Endothelial cell of umbilical vein (primary cell): ENCODE measurements at regions not wholly inside any gene's neighbourhood (a gene's known extent, or its start where the extent isn't known, plus 50 kb on each side); places are given as distances from the start of the nearest gene placed in this dataset.

Source experiments
- BruUV-seq: library from RNA; stranded (reverse); fragments of 400-500 nt; replicated peaks from 2 replicates; lab custom pipeline; 2021; lab: Mats Ljungman, UMichigan
- CTCF ChIA-PET: fragments of 300-600, 350-600 bp; sonication (Branson Sonifier 250); formaldehyde crosslinking; loops from one replicate; lab custom pipeline; 2021; ENCODE audit warnings: antibody characterized with exemption, inconsistent platforms; lab: Charles Lee
- POLR2A ChIA-PET: fragments of 300-600, 350-600 bp; sonication (Branson Sonifier 250); formaldehyde crosslinking; loops from one replicate; lab custom pipeline; 2021; ENCODE audit warnings: antibody characterized with exemption, inconsistent platforms; lab: Charles Lee
- DNase-seq: peaks from one replicate; pipeline ENCODE4 v3.0.0-alpha.2; 2011; ENCODE audit warnings: low read depth, low spot score
- FAIRE-seq: peaks from 2 replicates; lab custom pipeline; 2011; peaks lifted over from hg19 to GRCh38; lab: Jason Lieb, UNC
- H2AFZ ChIP-seq: 2 replicates; pipeline ENCODE4 v1.6.0; 2012; ENCODE audit warnings: low read depth, low read length, control low read depth, inconsistent platforms
- H3K27ac ChIP-seq: 2 replicates; pipeline ENCODE4 v1.5.1; 2011; ENCODE audit warnings: low read depth, mild to moderate bottlenecking, control low read depth, low read length, moderate library complexity; ENCODE audit not compliant: insufficient read depth
- H3K27me3 ChIP-seq, 2 experiments: 2 replicates each; pipeline versions ENCODE4 v1.6.0 to v1.6.1; 2011; ENCODE audit warnings: low read length in 2 of 2, mixed read lengths in 1 of 2; ENCODE audit not compliant: control insufficient read depth in 2 of 2, insufficient read depth in 2 of 2
- H3K36me3 ChIP-seq, 2 experiments: 2 replicates in 1 of 2; 3 replicates in 1 of 2; pipeline ENCODE4 v1.5.1; 2011; ENCODE audit warnings: low read length in 2 of 2, mild to moderate bottlenecking in 1 of 2, moderate library complexity in 1 of 2; ENCODE audit not compliant: control insufficient read depth in 2 of 2, insufficient read depth in 2 of 2; ENCODE audit errors: extremely low read depth in 1 of 2
- H3K4me1 ChIP-seq: 3 replicates; pipeline ENCODE4 v1.5.1; 2011; ENCODE audit warnings: mild to moderate bottlenecking, low read length; ENCODE audit not compliant: control insufficient read depth, insufficient read depth; ENCODE audit errors: extremely low read depth
- H3K4me2 ChIP-seq: 2 replicates; pipeline ENCODE4 v1.6.1; 2011; ENCODE audit warnings: low read length, control low read depth, mixed read lengths; ENCODE audit not compliant: insufficient read depth
- H3K4me3 ChIP-seq, 3 experiments: fragments of 200-600 bp in 1 of 3; sonication (generic), shearing (Covaris generic) in 1 of 3; replicated peaks in 1 of 3; 2 replicates each; pipeline ENCODE4 v1.5.1; 2011 to 2016; ENCODE audit warnings: control low read depth in 3 of 3, low read length in 3 of 3, mild to moderate bottlenecking in 2 of 3, inconsistent platforms in 1 of 3, low read depth in 1 of 3, moderate library complexity in 1 of 3; ENCODE audit not compliant: insufficient read depth in 1 of 3
- H3K79me2 ChIP-seq: 2 replicates; pipeline ENCODE4 v1.6.0; 2012; ENCODE audit warnings: low read length, inconsistent platforms; ENCODE audit not compliant: control insufficient read depth, insufficient read depth
- H3K9ac ChIP-seq: replicated peaks from 2 replicates; pipeline ENCODE3; 2011; ENCODE audit warnings: low read length, control low read depth; ENCODE audit not compliant: insufficient read depth; ENCODE audit errors: extremely low read depth
- H3K9me1 ChIP-seq: replicated peaks from 3 replicates; pipeline ENCODE4 v1.6.0; 2011; ENCODE audit warnings: mild to moderate bottlenecking, low read length; ENCODE audit not compliant: control insufficient read depth, insufficient read depth; ENCODE audit errors: extremely low read depth
- H3K9me3 ChIP-seq: replicated peaks from 2 replicates; pipeline ENCODE4 v1.5.1; 2012; ENCODE audit warnings: low read length, inconsistent platforms; ENCODE audit not compliant: control insufficient read depth, insufficient read depth
- H4K20me1 ChIP-seq: replicated peaks from 2 replicates; pipeline ENCODE3; 2011; ENCODE audit warnings: mild to moderate bottlenecking, low read length; ENCODE audit not compliant: control insufficient read depth, insufficient read depth; ENCODE audit errors: extremely low read depth
- EZH2 ChIP-seq: IDR thresholded peaks from 2 replicates; pipeline ENCODE4 v1.6.1; 2012; ENCODE audit warnings: borderline replicate concordance, low read depth, mild to moderate bottlenecking, moderate library complexity, low read length, inconsistent platforms; ENCODE audit not compliant: severe bottlenecking
- FOS ChIP-seq: IDR thresholded peaks from 2 replicates; pipeline ENCODE4 v1.6.1; 2011; ENCODE audit warnings: mild to moderate bottlenecking, low read length, moderate library complexity, borderline replicate concordance; ENCODE audit not compliant: insufficient read depth
- GATA2 ChIP-seq: IDR thresholded peaks from 2 replicates; pipeline ENCODE4 v1.7.0; 2011; ENCODE audit warnings: low read depth, mild to moderate bottlenecking, moderate library complexity, mixed read lengths, low read length; ENCODE audit not compliant: insufficient read length, insufficient read depth
- JUN ChIP-seq: IDR thresholded peaks from 2 replicates; pipeline ENCODE4 v1.6.1; 2011; ENCODE audit warnings: borderline replicate concordance, low read depth; ENCODE audit not compliant: insufficient read length, insufficient read depth
- MYC ChIP-seq: IDR thresholded peaks from one replicate; pipeline ENCODE4 v1.6.1; 2011; ENCODE audit warnings: mild to moderate bottlenecking, low read depth, low read length
- POLR2A ChIP-seq: IDR thresholded peaks from 2 replicates; pipeline ENCODE4 v1.6.1; 2012; ENCODE audit warnings: low read depth, mild to moderate bottlenecking, control low read depth, low read length
- POLR2AphosphoS5 ChIP-seq: IDR thresholded peaks from 2 replicates; pipeline ENCODE4 v1.6.1; 2012; ENCODE audit warnings: low read depth, mild to moderate bottlenecking, control low read depth, low read length, moderate library complexity; ENCODE audit not compliant: insufficient read depth
- dilution Hi-C: fragments of 300-500 bp; cut with MboI; formaldehyde crosslinking; loops from one replicate; pipeline ENCODE4 v1.15.0; 2019; ENCODE audit warnings: low sequenced_read_pairs; ENCODE audit not compliant: extremely low pct_ligation_motif_present
- intact Hi-C: fragments of 100-400 bp; cut with micrococcal nuclease; formaldehyde crosslinking; loops from one replicate; pipeline ENCODE4 v1.10.0; 2022
- TF ChIP-seq, protein P1 (sequence below), 2 donors: IDR thresholded peaks; 1 replicate in 1 of 2; 2 replicates in 1 of 2; pipeline ENCODE4 v1.5.1; 2011; ENCODE audit warnings: low read length in 2 of 2, mild to moderate bottlenecking in 2 of 2, moderate library complexity in 2 of 2, control low read depth in 1 of 2, inconsistent platforms in 1 of 2, low read depth in 1 of 2; ENCODE audit not compliant: insufficient read depth in 1 of 2; ENCODE audit errors: extremely low read depth in 1 of 2
- TF ChIP-seq, protein P2 (sequence below): IDR thresholded peaks from 2 replicates; pipeline ENCODE4 v1.6.1; 2011; ENCODE audit not compliant: insufficient read depth, insufficient read length

DNA sequence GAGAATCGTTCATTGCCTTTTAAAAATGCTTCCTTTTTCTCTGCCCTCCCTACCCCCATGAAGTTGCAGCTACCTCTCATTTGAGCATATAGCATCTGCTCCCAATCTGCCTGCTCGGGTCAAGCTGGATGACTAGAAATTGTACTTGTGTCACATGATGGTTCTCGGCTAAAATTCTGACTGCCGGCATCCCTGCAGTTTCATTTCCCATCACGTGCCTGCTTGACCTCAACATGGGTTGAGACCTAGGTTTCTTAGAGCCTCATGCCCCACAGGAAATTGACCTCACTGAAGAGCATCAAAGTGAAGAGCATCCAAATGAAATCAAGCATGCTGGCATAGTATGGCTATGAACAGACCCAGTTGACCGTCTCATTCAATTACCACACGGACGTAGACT is 581.6 kb upstream of the PSMD7 start:
- CTCF ChIA-PET = no interaction called here
- dilution Hi-C loops = no loop called here

More for the DNA sequence above, 581.6 kb upstream of the PSMD7 start:
- Histone ChIP-seq H4K20me1 (no peaks in the 10 kb centered on the region), H3K9ac (no peak overlapping the region), H3K9me1 (no peaks in the 10 kb centered on the region), H2AFZ (no peak overlapping the region), H3K4me3 (no peak overlapping the region), H3K36me3 (no peaks in the 10 kb centered on the region), H3K9me3 (no peaks in the 10 kb centered on the region), H3K27me3 (no peaks in the 10 kb centered on the region), H3K4me1 (no peaks in the 10 kb centered on the region), H3K79me2 (no peaks in the 10 kb centered on the region), H3K4me2 (no peak overlapping the region), H3K27ac (no peak overlapping the region)
- FAIRE-seq (no peak), DNase-seq (no peak)
- POLR2A ChIA-PET = no interaction called here
- no TSS peak for BruUV-seq
- TF ChIP-seq, protein P1, sequence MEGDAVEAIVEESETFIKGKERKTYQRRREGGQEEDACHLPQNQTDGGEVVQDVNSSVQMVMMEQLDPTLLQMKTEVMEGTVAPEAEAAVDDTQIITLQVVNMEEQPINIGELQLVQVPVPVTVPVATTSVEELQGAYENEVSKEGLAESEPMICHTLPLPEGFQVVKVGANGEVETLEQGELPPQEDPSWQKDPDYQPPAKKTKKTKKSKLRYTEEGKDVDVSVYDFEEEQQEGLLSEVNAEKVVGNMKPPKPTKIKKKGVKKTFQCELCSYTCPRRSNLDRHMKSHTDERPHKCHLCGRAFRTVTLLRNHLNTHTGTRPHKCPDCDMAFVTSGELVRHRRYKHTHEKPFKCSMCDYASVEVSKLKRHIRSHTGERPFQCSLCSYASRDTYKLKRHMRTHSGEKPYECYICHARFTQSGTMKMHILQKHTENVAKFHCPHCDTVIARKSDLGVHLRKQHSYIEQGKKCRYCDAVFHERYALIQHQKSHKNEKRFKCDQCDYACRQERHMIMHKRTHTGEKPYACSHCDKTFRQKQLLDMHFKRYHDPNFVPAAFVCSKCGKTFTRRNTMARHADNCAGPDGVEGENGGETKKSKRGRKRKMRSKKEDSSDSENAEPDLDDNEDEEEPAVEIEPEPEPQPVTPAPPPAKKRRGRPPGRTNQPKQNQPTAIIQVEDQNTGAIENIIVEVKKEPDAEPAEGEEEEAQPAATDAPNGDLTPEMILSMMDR (IDR thresholded peaks at IDR 0.05; ENCODE audit: extremely low read depth in 1 of 2, insufficient read depth in 1 of 2, low read depth in 1 of 2, low read length in 2 of 2) = no peak
- TF ChIP-seq POLR2A (no peak), JUN (no peak), POLR2AphosphoS5 (no peak), EZH2 (no peak), FOS (no peak), MYC (no peak), GATA2 (no peak)
- TF ChIP-seq, protein P2, sequence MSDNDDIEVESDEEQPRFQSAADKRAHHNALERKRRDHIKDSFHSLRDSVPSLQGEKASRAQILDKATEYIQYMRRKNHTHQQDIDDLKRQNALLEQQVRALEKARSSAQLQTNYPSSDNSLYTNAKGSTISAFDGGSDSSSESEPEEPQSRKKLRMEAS = no peak
- intact Hi-C loops = no loop called here
